ENCODE measurements at regions not wholly inside any gene's neighbourhood (a gene's known extent, or its start where the extent isn't known, plus 50 kb on each side); places are given as distances from the start of the nearest gene placed in this dataset.
A peak's percentile ranks its signal among the peaks of the same experiment; 100 is the strongest.

- DNase-seq, result no peak
Observed at GRCh38 chr9:13750639-13751038, 471.1 kb upstream of the MPDZ start.

DNA sequence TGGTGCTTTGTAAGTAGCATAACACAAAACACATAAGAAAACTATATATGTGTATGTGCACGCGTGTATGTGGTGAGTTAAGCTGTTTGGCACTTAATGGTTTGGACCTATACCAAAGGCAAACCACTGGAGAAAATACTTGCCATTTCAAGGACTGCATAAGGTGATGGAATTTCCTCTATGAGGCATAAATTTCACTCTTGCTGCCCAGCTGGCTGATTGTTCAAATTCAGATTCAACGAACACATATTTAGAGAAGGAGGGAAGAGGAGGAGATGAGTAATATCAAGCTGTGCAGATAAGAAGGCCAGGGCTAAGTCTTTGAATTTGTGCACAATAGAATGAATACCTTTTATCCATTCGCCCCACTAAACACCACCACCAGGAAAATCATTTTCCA lies 470.6 kb upstream of the MPDZ start:
- DNase-seq, result peak; percentile 98

GRCh38 chr9:13746876-13747275 lies 467.4 kb upstream of the MPDZ start:
- DNase-seq, result no peak

- DNase-seq, result no peak
Observed at GRCh38 chr9:13744261-13744901, 464.9 kb upstream of the MPDZ start.

- DNase-seq, result no peak
Observed at GRCh38 chr9:13737885-13738284, 458.4 kb upstream of the MPDZ start.

GRCh38 chr9:13735181-13735580 lies 455.7 kb upstream of the MPDZ start:
- no peak for DNase-seq

DNA sequence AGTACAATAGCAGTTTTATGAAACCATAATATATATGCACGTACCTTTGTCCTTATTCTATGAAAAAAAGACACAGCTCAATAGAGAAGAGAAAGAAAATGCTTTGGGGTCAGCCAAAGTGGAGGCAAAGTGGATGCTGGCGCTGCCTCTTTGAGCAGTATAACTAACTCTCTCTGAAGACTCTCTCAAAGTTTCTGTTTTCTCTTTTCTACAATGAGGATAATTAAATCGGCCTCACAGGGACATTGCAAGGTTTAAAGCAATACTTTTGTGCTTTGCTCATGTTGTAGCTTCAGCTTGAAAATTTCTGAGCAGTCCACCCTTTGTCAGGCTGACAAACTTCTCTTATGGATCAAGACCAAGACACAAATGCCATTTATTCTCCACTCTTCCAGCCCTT lies 455.1 kb upstream of the MPDZ start:
- no peak for DNase-seq

DNA sequence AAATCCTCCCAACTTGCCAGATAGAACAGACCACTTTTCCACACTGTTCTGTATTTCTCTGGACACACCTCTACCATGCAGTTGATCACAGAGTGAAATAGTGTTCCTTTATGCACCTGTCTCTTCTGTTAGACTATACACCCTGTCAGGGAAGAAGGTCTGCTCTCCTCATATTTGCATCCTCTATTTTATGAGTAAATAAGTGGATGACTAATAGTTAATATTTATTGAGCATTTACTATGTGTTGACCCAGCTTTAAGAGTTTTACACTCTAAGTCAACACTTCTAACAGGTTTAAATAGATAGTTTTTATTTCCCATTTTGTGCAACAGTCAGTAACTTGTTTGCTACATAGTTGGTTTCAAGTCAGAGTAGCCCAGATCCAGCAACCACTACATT lies 452.8 kb upstream of the MPDZ start:
- no peak for DNase-seq

GRCh38 chr9:13731637-13732036 lies 452.1 kb upstream of the MPDZ start:
- no peak for DNase-seq

DNA sequence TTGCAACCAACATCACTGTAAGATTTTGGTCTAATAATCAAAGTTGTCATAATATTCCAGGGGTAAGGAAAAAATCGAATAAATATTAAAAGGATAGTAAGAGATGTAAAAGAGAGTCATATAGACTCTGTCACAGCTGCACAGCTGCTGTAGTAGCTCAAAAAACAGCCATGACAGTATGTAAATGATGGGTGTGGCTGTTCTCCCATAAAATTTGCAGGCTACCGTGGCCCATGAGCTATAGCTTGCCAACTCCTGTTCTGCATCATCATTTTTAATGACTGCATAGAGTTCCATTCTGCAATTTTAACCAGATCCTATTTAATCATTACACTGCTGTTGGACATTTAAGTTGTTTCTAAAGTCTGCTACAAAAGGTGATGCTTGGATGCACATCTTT lies 450.5 kb upstream of the MPDZ start:
- no peak for DNase-seq

DNA sequence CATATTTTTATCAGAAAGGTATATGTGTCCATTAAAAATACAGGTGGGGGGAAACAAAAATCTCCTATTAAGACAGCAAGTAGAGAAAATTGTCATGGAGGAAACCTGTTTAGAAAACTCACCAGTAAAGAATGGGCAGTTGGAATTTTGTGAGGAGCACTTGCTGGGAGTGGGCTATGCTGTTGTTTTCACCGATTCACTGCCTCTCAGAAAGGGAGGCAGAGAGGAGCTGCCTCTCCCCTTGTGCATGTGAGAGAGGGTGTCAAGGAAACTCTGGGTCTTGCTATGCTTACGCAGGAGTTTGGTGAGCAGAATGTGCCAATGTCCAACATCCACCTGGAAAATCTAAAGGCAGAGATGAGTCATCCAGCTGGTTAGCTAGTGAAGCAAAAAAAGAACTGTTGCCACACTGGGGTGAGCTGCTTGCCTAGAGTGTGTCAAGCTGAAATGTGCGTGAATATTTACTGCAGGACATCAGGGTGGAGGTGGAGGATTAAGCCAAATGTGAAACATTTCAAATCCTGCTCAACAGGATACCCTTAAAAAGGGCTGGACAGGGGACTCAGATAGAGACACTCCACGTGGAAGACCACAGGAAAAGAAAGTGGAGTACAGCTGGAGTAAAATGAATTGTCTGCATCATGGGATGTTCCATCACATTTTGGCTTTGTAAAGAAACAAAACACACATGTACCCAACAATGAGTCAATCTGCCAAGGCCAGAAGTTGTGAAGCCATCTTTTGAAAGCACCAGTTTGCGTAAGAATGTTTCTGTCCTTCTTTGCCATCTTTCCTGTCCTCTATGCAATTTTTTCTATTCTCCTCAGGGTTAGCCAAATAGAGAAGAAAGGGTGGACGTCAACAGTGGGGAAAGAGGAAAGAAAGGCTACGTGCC lies 449.7 kb upstream of the MPDZ start:
- no peak for DNase-seq

- DNase-seq, result no peak
Observed at GRCh38 chr9:13728131-13728530, 448.6 kb upstream of the MPDZ start.

GRCh38 chr9:13726746-13727145 lies 447.3 kb upstream of the MPDZ start:
- no peak for DNase-seq

GRCh38 chr9:13725516-13725915 lies 446.0 kb upstream of the MPDZ start:
- no peak for DNase-seq

GRCh38 chr9:13721481-13722235 lies 442.2 kb upstream of the MPDZ start:
- DNase-seq, result peak; percentile 89

DNA sequence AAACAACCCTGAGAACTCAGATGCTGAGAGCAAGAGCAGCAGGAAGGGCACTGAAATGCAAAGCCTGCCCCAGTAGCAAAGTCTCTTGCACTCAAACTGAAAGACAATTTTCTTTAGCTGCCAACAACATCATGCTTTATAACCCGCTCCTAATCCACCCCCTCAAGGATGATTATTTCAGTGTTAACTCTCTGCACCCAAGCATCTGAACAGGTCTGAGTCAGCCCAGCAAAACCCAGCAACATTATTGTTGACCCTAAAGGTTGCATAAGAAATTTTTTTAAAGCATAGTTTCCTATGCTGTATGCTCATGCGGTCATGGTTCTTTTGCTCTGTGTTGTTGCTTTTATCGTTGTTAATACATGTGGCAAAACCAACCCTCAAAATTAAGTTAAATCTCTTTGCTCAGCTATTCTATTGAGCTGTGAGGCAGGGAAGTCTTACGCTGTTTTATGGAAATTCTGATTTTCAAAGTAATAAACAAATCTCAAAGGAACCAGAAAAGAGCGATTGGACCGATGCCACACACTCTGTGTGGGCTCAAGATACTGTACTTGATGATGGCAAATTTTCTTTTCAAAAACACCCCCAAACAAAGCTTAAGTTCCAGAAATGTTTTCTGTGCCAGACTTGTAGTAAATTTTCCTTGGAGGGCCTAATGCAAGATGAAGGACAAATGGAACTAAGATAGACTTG lies 440.6 kb upstream of the MPDZ start:
- DNase-seq, result peak; percentile 84

- DNase-seq, result peak; percentile 25
Observed at GRCh38 chr9:13719446-13719845, 440.0 kb upstream of the MPDZ start.

GRCh38 chr9:13718539-13718938 lies 439.0 kb upstream of the MPDZ start:
- DNase-seq, result peak; percentile 66

GRCh38 chr9:13718086-13718485 lies 438.6 kb upstream of the MPDZ start:
- peak; percentile 72 for DNase-seq

- peak; percentile 57 for DNase-seq
Observed at GRCh38 chr9:13717322-13718054, 438.0 kb upstream of the MPDZ start.

GRCh38 chr9:13716601-13717321 lies 437.3 kb upstream of the MPDZ start:
- DNase-seq, result no peak

Data from fibroblast of skin of abdomen (primary cell).